ENCODE measurements at regions not wholly inside any gene's neighbourhood (a gene's known extent, or its start where the extent isn't known, plus 50 kb on each side); places are given as distances from the start of the nearest gene placed in this dataset.

GRCh38 chr11:131301306-131301705, 69.1 kb upstream of the NTM start:
- H3K27me3 Mint-ChIP-seq (ENCODE audit: unreplicated experiment), result peaks cover 17% of the 10 kb centered on the region
- TF ChIP-seq CTCF (IDR thresholded peaks at IDR 0.05), result no peak
- H3K4me3 Mint-ChIP-seq (ENCODE audit: unreplicated experiment), result no peak overlapping the region
- H3K36me3 Mint-ChIP-seq (ENCODE audit: unreplicated experiment), result no peaks in the 10 kb centered on the region
- H3K9me3 Mint-ChIP-seq (ENCODE audit: unreplicated experiment), result no peaks in the 10 kb centered on the region
- no peak for DNase-seq (ENCODE audit: extremely low spot score, unreplicated experiment)
- no peak overlapping the region for H3K27ac Mint-ChIP-seq (ENCODE audit: unreplicated experiment)
- H3K4me1 Mint-ChIP-seq (ENCODE audit: unreplicated experiment), result peaks cover 18% of the 10 kb centered on the region

- TF ChIP-seq CTCF (IDR thresholded peaks at IDR 0.05), result no peak
- Mint-ChIP-seq H3K9me3 (ENCODE audit: unreplicated experiment) (no peaks in the 10 kb centered on the region), H3K27me3 (ENCODE audit: unreplicated experiment) (peaks cover 6% of the 10 kb centered on the region), H3K27ac (ENCODE audit: unreplicated experiment) (no peak overlapping the region), H3K4me3 (ENCODE audit: unreplicated experiment) (no peak overlapping the region), H3K36me3 (ENCODE audit: unreplicated experiment) (no peaks in the 10 kb centered on the region), H3K4me1 (ENCODE audit: unreplicated experiment) (peaks cover 18% of the 10 kb centered on the region)
- DNase-seq (ENCODE audit: extremely low spot score, unreplicated experiment), result no peak
Measured at GRCh38 chr11:131302836-131303235, 67.6 kb upstream of the NTM start.

GRCh38 chr11:131303611-131304119, 66.8 kb upstream of the NTM start:
- Mint-ChIP-seq H3K27me3 (ENCODE audit: unreplicated experiment) (peaks cover 4% of the 10 kb centered on the region), H3K36me3 (ENCODE audit: unreplicated experiment) (no peaks in the 10 kb centered on the region)
- DNase-seq (ENCODE audit: extremely low spot score, unreplicated experiment), result no peak

GRCh38 chr11:131305005-131305404, 65.4 kb upstream of the NTM start:
- H3K9me3 Mint-ChIP-seq (ENCODE audit: unreplicated experiment), result no peaks in the 10 kb centered on the region
- no peaks in the 10 kb centered on the region for H3K36me3 Mint-ChIP-seq (ENCODE audit: unreplicated experiment)
- peaks cover 14% of the 10 kb centered on the region for H3K4me1 Mint-ChIP-seq (ENCODE audit: unreplicated experiment)
- H3K27me3 Mint-ChIP-seq (ENCODE audit: unreplicated experiment), result peaks cover 5% of the 10 kb centered on the region
- no peak for TF ChIP-seq CTCF (IDR thresholded peaks at IDR 0.05)
- H3K27ac Mint-ChIP-seq (ENCODE audit: unreplicated experiment), result no peak overlapping the region
- DNase-seq (ENCODE audit: extremely low spot score, unreplicated experiment), result no peak
- H3K4me3 Mint-ChIP-seq (ENCODE audit: unreplicated experiment), result no peak overlapping the region

More at GRCh38 chr11:131303611-131304119, 66.8 kb upstream of the NTM start:
- TF ChIP-seq CTCF (IDR thresholded peaks at IDR 0.05), result no peak
- Mint-ChIP-seq H3K27ac (ENCODE audit: unreplicated experiment) (no peak overlapping the region), H3K4me1 (ENCODE audit: unreplicated experiment) (peaks cover 18% of the 10 kb centered on the region), H3K4me3 (ENCODE audit: unreplicated experiment) (no peak overlapping the region), H3K9me3 (ENCODE audit: unreplicated experiment) (no peaks in the 10 kb centered on the region)

GRCh38 chr11:131307506-131307905, 62.9 kb upstream of the NTM start:
- H3K27me3 Mint-ChIP-seq (ENCODE audit: unreplicated experiment), result peaks cover 1% of the 10 kb centered on the region
- H3K4me1 Mint-ChIP-seq (ENCODE audit: unreplicated experiment), result peaks cover 3% of the 10 kb centered on the region
- H3K9me3 Mint-ChIP-seq (ENCODE audit: unreplicated experiment), result no peaks in the 10 kb centered on the region
- no peaks in the 10 kb centered on the region for H3K36me3 Mint-ChIP-seq (ENCODE audit: unreplicated experiment)
- no peak overlapping the region for H3K27ac Mint-ChIP-seq (ENCODE audit: unreplicated experiment)
- H3K4me3 Mint-ChIP-seq (ENCODE audit: unreplicated experiment), result no peak overlapping the region
- TF ChIP-seq CTCF (IDR thresholded peaks at IDR 0.05), result no peak
- no peak for DNase-seq (ENCODE audit: extremely low spot score, unreplicated experiment)
